ENCODE measurements at regions not wholly inside any gene's neighbourhood (a gene's known extent, or its start where the extent isn't known, plus 50 kb on each side); places are given as distances from the start of the nearest gene placed in this dataset.

GRCh38 chr20:22949331-22950109, 85.6 kb upstream of the SSTR4 start:
- TF ChIP-seq EZH2 (IDR thresholded peaks at IDR 0.05; ENCODE audit: insufficient read depth, poor library complexity, severe bottlenecking) = no peak
- TF ChIP-seq EZH2phosphoT487 (IDR thresholded peaks at IDR 0.05; ENCODE audit: insufficient read depth, low read depth) = no peak
